HL-60 (cell line): ENCODE measurements at regions not wholly inside any gene's neighbourhood (a gene's known extent, or its start where the extent isn't known, plus 50 kb on each side); places are given as distances from the start of the nearest gene placed in this dataset.
A peak's percentile ranks its signal among the peaks of the same experiment; 100 is the strongest.

Experiments
- DNase-seq, 2 experiments: peaks; one replicate each; pipeline ENCODE4 v3.0.0-alpha.2; 2010 to 2020; ENCODE audit warnings: low read depth in 1 of 2, low spot score in 1 of 2
- H3K27ac ChIP-seq: fragments of 250-450 bp; sonication (Bioruptor Pico); replicated peaks from 2 replicates; pipeline ENCODE4 v1.5.1; 2020; ENCODE audit warnings: mild to moderate bottlenecking, moderate library complexity
- H3K27me3 ChIP-seq: fragments of 250-450 bp; sonication (Bioruptor Pico); 2 replicates; pipeline ENCODE4 v1.5.1; 2021; ENCODE audit warnings: mild to moderate bottlenecking, moderate library complexity; ENCODE audit not compliant: insufficient read depth, poor library complexity, severe bottlenecking
- H3K4me3 ChIP-seq: replicated peaks from 2 replicates; pipeline ENCODE4 v1.5.1; 2011; ENCODE audit warnings: mild to moderate bottlenecking, control low read depth, low read length; ENCODE audit not compliant: insufficient read depth
- GABPA ChIP-seq: IDR thresholded peaks from 2 replicates; pipeline ENCODE4 v1.6.1; 2012; ENCODE audit warnings: low read depth
- POLR2AphosphoS5 ChIP-seq: IDR thresholded peaks from 2 replicates; pipeline ENCODE4 v1.6.1; 2012; ENCODE audit warnings: low read depth
- REST ChIP-seq: IDR thresholded peaks from 2 replicates; pipeline ENCODE4 v1.6.1; 2012; ENCODE audit warnings: low read depth; ENCODE audit not compliant: insufficient replicate concordance
- SPI1 ChIP-seq: IDR thresholded peaks from 2 replicates; pipeline ENCODE4 v1.6.1; 2012; ENCODE audit warnings: low read depth, mild to moderate bottlenecking, borderline replicate concordance
- TF ChIP-seq, protein P1 (sequence below): IDR thresholded peaks from one replicate; pipeline ENCODE4 v1.5.1; 2011; ENCODE audit warnings: low read length, control low read depth, inconsistent platforms; ENCODE audit not compliant: insufficient read depth

GRCh38 chr2:38131676-38132075 is 55.7 kb upstream of the CYP1B1 start:
- Histone ChIP-seq H3K27me3 (no peaks in the 10 kb centered on the region), H3K27ac (peak overlapping the region; percentile 82)
- no peak for TF ChIP-seq REST
- TF ChIP-seq SPI1: no peak
- TF ChIP-seq, protein P1, sequence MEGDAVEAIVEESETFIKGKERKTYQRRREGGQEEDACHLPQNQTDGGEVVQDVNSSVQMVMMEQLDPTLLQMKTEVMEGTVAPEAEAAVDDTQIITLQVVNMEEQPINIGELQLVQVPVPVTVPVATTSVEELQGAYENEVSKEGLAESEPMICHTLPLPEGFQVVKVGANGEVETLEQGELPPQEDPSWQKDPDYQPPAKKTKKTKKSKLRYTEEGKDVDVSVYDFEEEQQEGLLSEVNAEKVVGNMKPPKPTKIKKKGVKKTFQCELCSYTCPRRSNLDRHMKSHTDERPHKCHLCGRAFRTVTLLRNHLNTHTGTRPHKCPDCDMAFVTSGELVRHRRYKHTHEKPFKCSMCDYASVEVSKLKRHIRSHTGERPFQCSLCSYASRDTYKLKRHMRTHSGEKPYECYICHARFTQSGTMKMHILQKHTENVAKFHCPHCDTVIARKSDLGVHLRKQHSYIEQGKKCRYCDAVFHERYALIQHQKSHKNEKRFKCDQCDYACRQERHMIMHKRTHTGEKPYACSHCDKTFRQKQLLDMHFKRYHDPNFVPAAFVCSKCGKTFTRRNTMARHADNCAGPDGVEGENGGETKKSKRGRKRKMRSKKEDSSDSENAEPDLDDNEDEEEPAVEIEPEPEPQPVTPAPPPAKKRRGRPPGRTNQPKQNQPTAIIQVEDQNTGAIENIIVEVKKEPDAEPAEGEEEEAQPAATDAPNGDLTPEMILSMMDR: no peak
- no peak for TF ChIP-seq POLR2AphosphoS5
- TF ChIP-seq GABPA: no peak

DNA sequence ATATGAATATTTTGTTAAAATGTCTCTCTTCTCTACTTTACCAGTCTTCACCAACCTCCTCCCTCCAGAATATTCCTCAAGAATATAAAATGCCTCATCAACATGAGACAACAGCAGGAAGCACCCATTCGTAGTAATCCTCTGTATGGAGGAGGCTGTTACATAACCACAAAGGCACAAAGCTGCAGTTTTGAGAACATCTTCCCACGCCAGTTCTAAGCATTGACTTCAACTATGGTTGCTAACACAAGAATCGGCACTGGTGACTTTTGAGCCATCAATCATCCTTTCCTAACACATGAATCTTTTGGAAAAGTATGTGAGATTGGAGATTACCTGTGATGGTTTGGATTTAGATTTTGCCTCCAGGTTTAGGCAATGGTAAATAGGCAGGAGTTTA is 54.9 kb upstream of the CYP1B1 start:
- H3K4me3 ChIP-seq: no peak overlapping the region

More at GRCh38 chr2:38131676-38132075, 55.7 kb upstream of the CYP1B1 start:
- no peak overlapping the region for H3K4me3 ChIP-seq
- no peak for DNase-seq

GRCh38 chr2:38129987-38130386 is 54.0 kb upstream of the CYP1B1 start:
- Histone ChIP-seq H3K27me3 (no peaks in the 10 kb centered on the region), H3K27ac (peak overlapping the region; percentile 82), H3K4me3 (no peak overlapping the region)
- peak; percentile 81 to 84 for DNase-seq
- TF ChIP-seq POLR2AphosphoS5 (0 out of 2 replicates have a peak, but pooled peaks have one; percentile 34), SPI1 (no peak)

More for the DNA sequence above, 54.9 kb upstream of the CYP1B1 start:
- TF ChIP-seq SPI1 (no peak), POLR2AphosphoS5 (no peak; the same call in 1 of the 2 replicates), GABPA (no peak), REST (no peak)
- TF ChIP-seq, protein P1: no peak
- peak overlapping the region; percentile 82 for H3K27ac ChIP-seq
- no peaks in the 10 kb centered on the region for H3K27me3 ChIP-seq
- peak in 1 of 2 experiments; percentile 50 for DNase-seq

- TF ChIP-seq, protein P1: no peak
- no peak for TF ChIP-seq POLR2AphosphoS5
- no peak for TF ChIP-seq GABPA
- Histone ChIP-seq H3K4me3 (no peak overlapping the region), H3K27me3 (no peaks in the 10 kb centered on the region), H3K27ac (peak overlapping the region; percentile 82)
- DNase-seq: peak in 1 of 2 experiments; percentile 43
These were observed 53.5 kb upstream of the CYP1B1 start for GRCh38 chr2:38129481-38129880.
